Body of pancreas (tissue), 4 donors: ENCODE measurements at regions not wholly inside any gene's neighbourhood (a gene's known extent, or its start where the extent isn't known, plus 50 kb on each side); places are given as distances from the start of the nearest gene placed in this dataset.

Source experiments
- ATAC-seq: fragments of 150-250 bp; one replicate; pipeline ENCODE4 v1.9.1; 2016
- DNase-seq, 4 donors: peaks; one replicate each; pipeline ENCODE4 v3.0.0-alpha.2; 2019
- H3K27ac ChIP-seq, 4 donors: fragments of 200-600 bp; sonication (generic); 1 replicate in 3 of 4; 2 replicates in 1 of 4; pipeline versions ENCODE4 v1.5.1 to v1.6.1; 2016 to 2019; ENCODE audit warnings: mild to moderate bottlenecking in 1 of 4, mixed read lengths in 1 of 4, moderate library complexity in 1 of 4
- H3K27me3 ChIP-seq, 2 donors: fragments of 200-600 bp; sonication (generic); one replicate each; pipeline ENCODE4 v1.6.0; 2016; ENCODE audit warnings: mild to moderate bottlenecking in 1 of 2
- H3K36me3 ChIP-seq, 2 donors: fragments of 200-600 bp; sonication (generic); replicated peaks in 1 of 2; 2 replicates each; pipeline ENCODE4 v1.5.1; 2016; ENCODE audit warnings: low read depth in 2 of 2; ENCODE audit not compliant: insufficient read depth in 1 of 2
- H3K4me1 ChIP-seq: fragments of 200-600 bp; sonication (generic); one replicate; pipeline ENCODE4 v1.6.0; 2016
- H3K4me3 ChIP-seq, 2 donors: fragments of 200-600 bp; sonication (generic); 1 replicate in 1 of 2; 2 replicates in 1 of 2; pipeline ENCODE4 v1.5.1; 2016 to 2019
- H3K9me3 ChIP-seq, 3 donors: fragments of 200-600 bp; sonication (generic); 1 replicate in 2 of 3; 2 replicates in 1 of 3; pipeline ENCODE4 v1.5.1; 2016
- CTCF ChIP-seq, 7 experiments: fragments of 450-650 bp in 4 of 7; fragments of 200-600 bp in 3 of 7; sonication (generic) in 3 of 7; IDR thresholded peaks; one replicate each; pipeline ENCODE4 v1.5.1; 2016 to 2019; ENCODE audit warnings: antibody characterized with exemption in 7 of 7
- POLR2A ChIP-seq, 3 donors: fragments of 450-650 bp; IDR thresholded peaks; one replicate each; pipeline ENCODE4 v1.6.1; 2016; ENCODE audit warnings: antibody characterized with exemption in 3 of 3, mild to moderate bottlenecking in 2 of 3
- WGBS, 2 donors: methylation state at CpG; one replicate each; pipeline ENCODE4 v1.1.5; 2017; 5-methylcytosine and 5-hydroxymethylcytosine counted together
- intact Hi-C: fragments of 100-400 bp; cut with DNase I; formaldehyde crosslinking; loops from one replicate; pipeline ENCODE4 v1.15.1; 2023

DNA sequence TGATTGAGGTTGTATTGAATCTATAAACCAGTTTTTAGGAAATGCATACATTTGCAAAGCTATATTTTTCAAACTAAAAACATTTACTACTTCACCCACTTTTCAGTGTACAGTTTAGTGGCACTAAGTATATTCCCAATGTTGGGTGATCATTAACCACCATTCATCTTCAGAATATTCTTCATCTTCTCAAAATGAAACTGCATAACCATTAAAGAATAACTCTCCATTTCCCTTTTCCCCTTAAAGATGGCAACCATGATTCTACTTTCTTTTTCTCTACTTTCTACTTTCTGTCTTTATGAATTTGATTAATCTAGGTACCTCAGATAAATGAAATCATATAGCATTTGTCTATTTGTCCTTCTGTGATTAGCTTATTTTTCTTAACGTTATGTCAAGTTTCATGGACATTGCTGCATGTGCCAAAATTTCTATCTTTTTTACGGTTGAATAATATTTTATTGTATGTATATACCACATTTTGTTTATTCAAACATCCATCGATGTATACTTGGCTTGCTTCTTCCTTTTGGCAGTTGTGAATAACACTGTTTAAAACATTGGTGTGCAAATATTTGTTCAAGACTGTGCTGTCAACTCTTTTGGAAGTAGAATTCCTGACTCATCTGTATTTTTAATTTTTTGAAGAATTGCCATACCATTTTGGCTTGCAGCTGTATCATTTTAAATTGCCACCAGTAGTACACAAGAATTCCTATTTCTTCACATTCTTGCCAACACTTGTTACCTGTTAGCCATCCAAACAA lies 104.9 kb downstream of the RPRM start:
- H3K9me3 ChIP-seq: no peaks in the 10 kb centered on the region
- intact Hi-C loops: no loop called here
- no peak for TF ChIP-seq POLR2A (IDR thresholded peaks at IDR 0.05)
- TF ChIP-seq CTCF (IDR thresholded peaks at IDR 0.05): no peak
- H3K4me3 ChIP-seq: no peak overlapping the region
- ATAC-seq: no peak
- WGBS, 2 donors: 48 to 50% methylated on average over 3 of the region's 3 CpGs
- H3K36me3 ChIP-seq: no peaks in the 10 kb centered on the region
- no peak for DNase-seq
- no peaks in the 10 kb centered on the region for H3K27me3 ChIP-seq
- H3K27ac ChIP-seq: no peak overlapping the region
- H3K4me1 ChIP-seq: no peaks in the 10 kb centered on the region

DNA sequence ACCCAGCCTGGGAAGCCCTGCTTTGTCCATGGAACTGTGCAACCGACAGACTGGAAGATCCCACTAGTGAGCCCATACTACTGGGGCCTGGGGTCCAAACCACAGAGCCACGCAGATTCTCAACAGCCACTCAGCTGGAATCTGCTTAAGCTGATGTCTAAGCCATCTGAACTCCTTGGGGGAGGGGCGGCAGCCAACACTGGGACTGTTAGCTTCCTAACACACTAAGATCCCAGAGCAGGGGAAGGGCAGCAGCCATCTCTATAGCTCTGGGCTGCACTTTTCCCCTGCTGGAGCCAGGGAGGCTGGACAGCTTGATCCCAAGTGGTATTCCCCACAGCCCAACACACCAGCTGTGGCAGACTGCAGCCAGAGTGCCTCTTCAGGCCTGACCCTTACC lies 118.3 kb downstream of the RPRM start:
- 69 to 83% methylated on average over 1 to 3 of the region's 3 CpGs for WGBS, 2 donors
- DNase-seq: no peak
- no peak for ATAC-seq
- Histone ChIP-seq H3K27ac (no peak overlapping the region), H3K9me3 (no peaks in the 10 kb centered on the region), H3K36me3 (no peaks in the 10 kb centered on the region), H3K4me1 (no peaks in the 10 kb centered on the region), H3K4me3 (no peak overlapping the region), H3K27me3 (no peaks in the 10 kb centered on the region)
- TF ChIP-seq CTCF (IDR thresholded peaks at IDR 0.05): no peak
- TF ChIP-seq POLR2A (IDR thresholded peaks at IDR 0.05): no peak
- intact Hi-C loops: no loop called here

DNA sequence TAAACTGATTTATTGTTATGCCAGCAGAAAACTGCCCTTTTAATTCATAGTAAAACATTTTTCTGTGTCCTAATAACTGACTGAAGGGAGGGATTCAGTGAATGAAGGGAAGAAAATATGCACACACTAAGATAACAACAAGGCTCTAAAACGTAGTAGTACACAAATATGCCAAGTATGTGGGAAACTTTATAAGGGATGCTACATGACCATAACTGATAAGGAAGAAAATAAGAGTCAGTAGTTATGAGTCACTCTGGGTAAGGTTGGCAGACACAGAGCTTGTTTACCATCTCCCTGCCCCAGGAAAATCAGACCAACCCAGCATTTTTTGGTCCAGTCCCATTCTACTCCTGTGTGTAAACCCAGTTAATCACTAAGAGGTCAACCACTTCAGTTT lies 124.2 kb downstream of the RPRM start:
- DNase-seq: no peak
- no peak for TF ChIP-seq POLR2A (IDR thresholded peaks at IDR 0.05)
- no peak for TF ChIP-seq CTCF (IDR thresholded peaks at IDR 0.05)
- H3K4me3 ChIP-seq: no peak overlapping the region
- no peak for ATAC-seq
- H3K4me1 ChIP-seq: no peaks in the 10 kb centered on the region
- H3K9me3 ChIP-seq: no peaks in the 10 kb centered on the region
- no peaks in the 10 kb centered on the region for H3K36me3 ChIP-seq
- WGBS, 2 donors: 0 to 10% methylated on average over 1 of the region's 1 CpG
- intact Hi-C loops: no loop called here
- H3K27ac ChIP-seq: no peak overlapping the region
- no peaks in the 10 kb centered on the region for H3K27me3 ChIP-seq

- Histone ChIP-seq H3K36me3 (no peaks in the 10 kb centered on the region), H3K9me3 (no peaks in the 10 kb centered on the region), H3K27me3 (no peaks in the 10 kb centered on the region), H3K27ac (no peak overlapping the region), H3K4me3 (no peak overlapping the region), H3K4me1 (no peaks in the 10 kb centered on the region)
- DNase-seq: no peak
- TF ChIP-seq CTCF (IDR thresholded peaks at IDR 0.05) (no peak), POLR2A (IDR thresholded peaks at IDR 0.05) (no peak)
- intact Hi-C loops: no loop called here
- ATAC-seq: no peak
- WGBS, 2 donors: 60 to 63% methylated on average over 4 of the region's 4 CpGs
Observed at GRCh38 chr2:153349603-153350002, 129.0 kb downstream of the RPRM start.
